ENCODE measurements at regions not wholly inside any gene's neighbourhood (a gene's known extent, or its start where the extent isn't known, plus 50 kb on each side); places are given as distances from the start of the nearest gene placed in this dataset.

DNA sequence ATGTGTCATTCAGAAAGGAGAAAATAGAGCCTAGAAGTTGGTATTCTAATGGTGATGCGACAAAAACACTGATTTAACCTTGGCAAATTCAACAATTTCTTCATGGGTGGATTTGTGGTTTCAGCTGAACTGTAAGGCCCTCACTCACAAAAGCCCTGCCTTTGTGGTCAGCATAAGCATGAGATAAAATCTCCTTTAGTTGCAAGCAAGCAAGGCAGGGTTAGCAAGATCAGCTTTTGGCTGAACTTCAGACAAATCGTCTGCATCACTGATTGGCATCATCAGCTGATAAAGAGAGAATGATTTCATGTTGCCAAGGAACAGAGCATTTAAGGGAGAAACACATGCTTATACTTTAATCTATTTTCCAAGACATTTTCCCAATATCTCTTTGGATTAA is 2582.2 kb downstream of the PCDH7 start:
- TF ChIP-seq, protein P1, sequence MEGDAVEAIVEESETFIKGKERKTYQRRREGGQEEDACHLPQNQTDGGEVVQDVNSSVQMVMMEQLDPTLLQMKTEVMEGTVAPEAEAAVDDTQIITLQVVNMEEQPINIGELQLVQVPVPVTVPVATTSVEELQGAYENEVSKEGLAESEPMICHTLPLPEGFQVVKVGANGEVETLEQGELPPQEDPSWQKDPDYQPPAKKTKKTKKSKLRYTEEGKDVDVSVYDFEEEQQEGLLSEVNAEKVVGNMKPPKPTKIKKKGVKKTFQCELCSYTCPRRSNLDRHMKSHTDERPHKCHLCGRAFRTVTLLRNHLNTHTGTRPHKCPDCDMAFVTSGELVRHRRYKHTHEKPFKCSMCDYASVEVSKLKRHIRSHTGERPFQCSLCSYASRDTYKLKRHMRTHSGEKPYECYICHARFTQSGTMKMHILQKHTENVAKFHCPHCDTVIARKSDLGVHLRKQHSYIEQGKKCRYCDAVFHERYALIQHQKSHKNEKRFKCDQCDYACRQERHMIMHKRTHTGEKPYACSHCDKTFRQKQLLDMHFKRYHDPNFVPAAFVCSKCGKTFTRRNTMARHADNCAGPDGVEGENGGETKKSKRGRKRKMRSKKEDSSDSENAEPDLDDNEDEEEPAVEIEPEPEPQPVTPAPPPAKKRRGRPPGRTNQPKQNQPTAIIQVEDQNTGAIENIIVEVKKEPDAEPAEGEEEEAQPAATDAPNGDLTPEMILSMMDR (conservative IDR thresholded peaks at IDR 0.05; ENCODE audit: low read length), result no peak
- DNase-seq (ENCODE audit: low read depth), result no peak
- no peak overlapping the region for H3K4me3 ChIP-seq (ENCODE audit: low read length)

DNA sequence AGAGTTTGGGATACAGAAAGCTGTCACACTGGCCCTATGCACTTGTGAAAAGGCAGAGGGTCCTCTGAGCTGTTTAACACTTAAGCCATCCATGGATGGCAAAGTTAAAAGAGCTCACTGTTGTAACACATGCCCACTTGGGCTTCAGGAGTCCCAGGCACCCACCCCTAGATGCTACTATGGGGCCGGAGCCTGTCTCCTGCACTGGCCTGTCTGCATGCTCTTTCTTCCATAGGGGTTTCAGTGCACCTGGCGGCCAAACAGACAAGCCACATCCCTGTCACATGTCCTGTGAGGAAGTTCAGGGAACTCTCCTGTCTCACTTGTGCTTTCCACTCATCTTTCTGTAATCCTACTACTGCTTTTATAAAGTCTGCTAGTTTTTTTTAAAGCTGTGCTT is 2586.0 kb downstream of the PCDH7 start:
- TF ChIP-seq, protein P1 (conservative IDR thresholded peaks at IDR 0.05; ENCODE audit: low read length), result no peak
- DNase-seq (ENCODE audit: low read depth), result no peak
- no peak overlapping the region for H3K4me3 ChIP-seq (ENCODE audit: low read length)

DNA sequence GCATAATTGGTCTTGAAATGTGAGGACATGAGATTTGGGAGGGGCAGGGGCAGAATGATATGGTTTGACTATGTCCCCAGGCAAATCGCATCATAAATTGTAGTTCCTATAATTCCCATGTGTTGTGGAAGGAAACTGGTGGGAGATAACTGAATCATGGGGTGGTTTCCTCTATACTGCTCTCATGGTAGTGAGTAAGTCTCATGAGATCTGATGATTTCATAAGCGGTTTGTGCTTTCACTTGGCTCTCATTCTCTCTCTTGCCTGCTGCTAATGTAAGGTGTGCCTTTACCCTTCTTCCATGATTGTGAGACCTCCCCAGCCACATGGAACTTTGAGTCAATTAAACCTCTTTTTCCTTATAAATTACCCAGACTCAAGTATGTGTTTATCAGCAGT is 2595.9 kb downstream of the PCDH7 start:
- H3K4me3 ChIP-seq (ENCODE audit: low read length), result no peak overlapping the region
- TF ChIP-seq, protein P1 (conservative IDR thresholded peaks at IDR 0.05; ENCODE audit: low read length), result no peak
- DNase-seq (ENCODE audit: low read depth), result no peak

DNA sequence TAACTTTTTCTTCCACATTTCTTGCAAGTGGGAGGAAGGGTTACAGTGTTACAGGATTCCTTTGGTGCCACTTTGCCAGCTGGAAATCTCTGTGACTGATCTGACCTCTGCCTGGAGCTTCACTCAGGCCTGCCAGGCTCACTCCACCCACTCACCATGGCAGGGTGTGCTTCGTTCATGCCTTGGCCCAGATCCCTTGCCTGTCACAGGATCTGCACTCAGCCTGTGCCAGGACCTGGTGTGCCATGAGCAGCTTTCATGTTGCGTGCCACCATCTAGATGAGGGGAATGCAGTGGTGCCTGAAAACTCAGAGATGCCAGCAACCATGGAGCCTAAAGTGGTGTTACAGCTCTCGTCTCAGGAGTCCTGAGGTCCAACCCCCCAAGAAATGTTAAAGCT is 2596.4 kb downstream of the PCDH7 start:
- TF ChIP-seq, protein P1 (conservative IDR thresholded peaks at IDR 0.05; ENCODE audit: low read length), result no peak
- H3K4me3 ChIP-seq (ENCODE audit: low read length), result no peak overlapping the region
- no peak for DNase-seq (ENCODE audit: low read depth)

DNA sequence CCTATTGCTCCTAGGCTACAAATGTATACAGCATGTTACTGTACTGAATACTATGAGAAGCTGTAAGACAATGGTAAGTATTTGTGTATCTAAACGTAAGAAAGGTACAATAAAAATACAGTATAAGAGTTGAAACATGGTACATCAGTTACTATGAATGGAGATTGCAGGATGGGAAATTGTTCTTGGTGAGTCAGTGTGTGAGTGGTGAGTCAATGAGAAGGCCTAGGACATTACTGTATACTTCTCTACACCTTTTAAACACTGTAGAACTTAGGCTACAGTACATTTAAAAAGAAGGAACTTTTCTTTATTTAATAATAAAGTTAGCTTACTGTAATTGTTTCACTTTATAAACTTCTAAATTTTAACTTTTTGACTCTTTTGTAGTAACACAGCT is 2603.2 kb downstream of the PCDH7 start:
- TF ChIP-seq, protein P1 (conservative IDR thresholded peaks at IDR 0.05; ENCODE audit: low read length), result no peak
- DNase-seq (ENCODE audit: low read depth), result no peak
- no peak overlapping the region for H3K4me3 ChIP-seq (ENCODE audit: low read length)

DNA sequence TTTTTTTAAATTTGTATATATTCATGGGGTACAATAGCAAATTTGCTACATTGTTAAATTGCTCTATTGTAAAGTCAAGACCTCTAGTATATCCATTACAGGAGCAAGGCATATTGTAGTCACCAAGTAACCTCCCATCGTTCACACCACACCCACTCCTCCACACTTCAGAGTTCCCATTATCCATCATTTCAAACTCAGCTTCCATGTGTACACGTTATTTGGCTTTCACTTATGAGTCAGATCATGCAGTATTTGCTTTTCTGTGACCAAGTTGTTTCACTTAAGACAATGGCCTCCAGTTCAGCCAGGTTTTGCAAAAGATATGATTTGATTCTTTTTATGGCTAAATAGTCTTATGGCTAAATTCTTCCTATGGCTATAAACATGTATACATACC is 2614.2 kb downstream of the PCDH7 start:
- no peak overlapping the region for H3K4me3 ChIP-seq (ENCODE audit: low read length)
- TF ChIP-seq, protein P1 (conservative IDR thresholded peaks at IDR 0.05; ENCODE audit: low read length), result no peak
- no peak for DNase-seq (ENCODE audit: low read depth)

DNA sequence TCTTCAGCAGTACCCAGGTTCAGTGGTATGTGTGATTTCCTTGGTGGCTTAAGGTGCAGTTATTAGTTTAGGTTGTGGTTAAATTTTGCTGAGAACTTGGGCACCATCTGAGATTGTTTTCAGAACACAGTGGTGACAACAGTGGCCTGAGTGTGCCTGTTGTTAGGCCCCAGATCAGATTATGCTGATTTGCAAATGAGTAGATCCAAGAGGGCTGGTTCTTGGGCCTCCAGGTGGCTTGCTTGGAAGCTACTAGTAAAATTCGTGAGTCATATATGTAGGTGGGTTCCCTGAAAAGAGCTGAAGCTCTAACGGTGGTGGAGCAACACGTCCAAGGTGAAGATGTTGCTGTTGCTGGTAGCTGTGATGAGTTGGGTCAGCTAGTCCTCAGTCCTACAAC is 2619.6 kb downstream of the PCDH7 start:
- no peak for DNase-seq (ENCODE audit: low read depth)
- no peak overlapping the region for H3K4me3 ChIP-seq (ENCODE audit: low read length)
- TF ChIP-seq, protein P1 (conservative IDR thresholded peaks at IDR 0.05; ENCODE audit: low read length), result no peak
